Mammary epithelial cell (primary cell): ENCODE measurements at regions not wholly inside any gene's neighbourhood (a gene's known extent, or its start where the extent isn't known, plus 50 kb on each side); places are given as distances from the start of the nearest gene placed in this dataset.

Experiments used
- EZH2 ChIP-seq: IDR thresholded peaks from 2 replicates; pipeline ENCODE4 v1.6.1; 2012; ENCODE audit warnings: low read length, inconsistent platforms, borderline replicate concordance
- TF ChIP-seq, protein P1 (sequence below), 2 donors: IDR thresholded peaks in 1 of 2; conservative IDR thresholded peaks in 1 of 2; 2 replicates each; pipeline ENCODE4 v1.5.1; 2011 to 2012; ENCODE audit warnings: inconsistent platforms in 2 of 2, low read length in 2 of 2, mild to moderate bottlenecking in 2 of 2, control low read depth in 1 of 2, low read depth in 1 of 2; ENCODE audit not compliant: insufficient read depth in 1 of 2; ENCODE audit errors: extremely low read depth in 1 of 2

DNA sequence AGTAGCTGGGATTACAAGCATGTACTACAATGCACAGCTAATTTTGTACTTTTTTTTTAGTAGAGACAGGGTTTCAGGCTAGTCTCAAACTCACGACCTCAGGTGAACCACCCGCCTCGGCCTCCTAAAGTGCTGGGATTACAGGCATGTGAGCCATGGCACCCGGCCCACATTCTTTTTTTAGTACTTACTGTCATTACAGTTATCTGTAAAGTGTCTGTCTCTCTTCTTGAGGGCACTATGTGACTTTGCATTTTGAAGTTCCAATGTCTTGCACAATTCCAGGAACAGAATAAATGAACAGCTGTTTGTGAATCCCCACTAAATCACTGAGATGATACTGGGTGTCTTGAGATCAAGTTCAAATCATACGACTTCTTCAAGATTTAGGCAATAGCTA, 1540.3 kb downstream of the CDH11 start:
- TF ChIP-seq, protein P1, sequence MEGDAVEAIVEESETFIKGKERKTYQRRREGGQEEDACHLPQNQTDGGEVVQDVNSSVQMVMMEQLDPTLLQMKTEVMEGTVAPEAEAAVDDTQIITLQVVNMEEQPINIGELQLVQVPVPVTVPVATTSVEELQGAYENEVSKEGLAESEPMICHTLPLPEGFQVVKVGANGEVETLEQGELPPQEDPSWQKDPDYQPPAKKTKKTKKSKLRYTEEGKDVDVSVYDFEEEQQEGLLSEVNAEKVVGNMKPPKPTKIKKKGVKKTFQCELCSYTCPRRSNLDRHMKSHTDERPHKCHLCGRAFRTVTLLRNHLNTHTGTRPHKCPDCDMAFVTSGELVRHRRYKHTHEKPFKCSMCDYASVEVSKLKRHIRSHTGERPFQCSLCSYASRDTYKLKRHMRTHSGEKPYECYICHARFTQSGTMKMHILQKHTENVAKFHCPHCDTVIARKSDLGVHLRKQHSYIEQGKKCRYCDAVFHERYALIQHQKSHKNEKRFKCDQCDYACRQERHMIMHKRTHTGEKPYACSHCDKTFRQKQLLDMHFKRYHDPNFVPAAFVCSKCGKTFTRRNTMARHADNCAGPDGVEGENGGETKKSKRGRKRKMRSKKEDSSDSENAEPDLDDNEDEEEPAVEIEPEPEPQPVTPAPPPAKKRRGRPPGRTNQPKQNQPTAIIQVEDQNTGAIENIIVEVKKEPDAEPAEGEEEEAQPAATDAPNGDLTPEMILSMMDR (conservative IDR thresholded peaks at IDR 0.05 in 1 of 2, IDR thresholded peaks at IDR 0.05 in 1 of 2; ENCODE audit: extremely low read depth in 1 of 2, insufficient read depth in 1 of 2, low read depth in 1 of 2, low read length in 2 of 2) = no peak
- no peak for TF ChIP-seq EZH2
